GM18951 (cell line): ENCODE measurements at regions not wholly inside any gene's neighbourhood (a gene's known extent, or its start where the extent isn't known, plus 50 kb on each side); places are given as distances from the start of the nearest gene placed in this dataset.
"Not testable (repeated sequence)": the region's sequence is repeated elsewhere in the genome, so short reads cannot be mapped to it uniquely, and the experiment has no call there.

Source experiments
- POLR2A ChIP-seq: IDR thresholded peaks from 4 replicates; pipeline ENCODE4 v1.6.1; 2011; ENCODE audit warnings: mild to moderate bottlenecking; ENCODE audit not compliant: insufficient read length, insufficient read depth; ENCODE audit errors: extremely low read depth
- in situ Hi-C: fragments of 300-500 bp; cut with MboI; formaldehyde crosslinking; loops from one replicate; pipeline ENCODE4 v1.12.0; 2022; ENCODE audit warnings: low sequenced_read_pairs, mixed read lengths, inconsistent platforms; ENCODE audit not compliant: unreplicated experiment

DNA sequence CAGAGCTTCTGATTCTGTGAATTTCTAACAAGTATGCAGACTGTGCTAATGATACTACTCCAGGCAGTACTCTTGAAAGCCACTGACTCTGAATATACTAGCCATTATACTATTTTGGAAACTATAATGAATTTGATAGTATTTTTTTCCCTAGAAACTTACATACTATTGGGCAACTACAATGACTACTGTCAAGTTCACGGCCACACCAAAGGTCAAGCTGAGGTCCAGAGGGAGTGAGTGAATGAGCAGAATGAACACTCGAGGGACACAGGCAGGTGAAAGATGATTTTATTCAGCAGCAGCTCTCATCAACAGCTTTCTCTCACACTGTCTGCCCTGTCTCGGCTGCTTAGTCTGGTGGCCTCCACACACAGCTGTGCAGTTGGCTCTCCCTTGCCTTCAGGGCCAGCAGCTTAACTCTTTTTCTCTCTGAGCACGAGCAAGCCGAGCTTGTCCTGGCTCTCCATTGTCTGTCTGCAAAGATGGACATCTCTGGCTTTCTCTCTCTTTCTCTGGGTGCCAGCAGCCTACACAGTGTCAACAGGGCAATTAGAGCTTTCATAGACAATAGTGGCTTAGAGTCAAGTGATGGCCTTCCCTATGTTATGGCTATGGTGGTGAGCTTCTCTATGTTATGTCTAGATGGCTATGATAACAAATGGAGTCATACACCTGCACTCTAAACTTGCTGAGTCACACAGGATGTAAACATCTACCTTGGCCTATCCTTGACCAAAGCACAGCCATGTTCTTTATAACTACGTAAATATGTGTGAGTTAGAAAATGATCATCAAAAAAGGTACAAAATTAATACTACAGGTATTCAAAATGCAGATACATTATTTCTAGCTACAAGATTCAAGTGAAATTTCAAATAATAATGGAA, 362.4 kb downstream of the CGGBP1 start:
- in situ Hi-C loops, result no loop called here
- no peak for TF ChIP-seq POLR2A

DNA sequence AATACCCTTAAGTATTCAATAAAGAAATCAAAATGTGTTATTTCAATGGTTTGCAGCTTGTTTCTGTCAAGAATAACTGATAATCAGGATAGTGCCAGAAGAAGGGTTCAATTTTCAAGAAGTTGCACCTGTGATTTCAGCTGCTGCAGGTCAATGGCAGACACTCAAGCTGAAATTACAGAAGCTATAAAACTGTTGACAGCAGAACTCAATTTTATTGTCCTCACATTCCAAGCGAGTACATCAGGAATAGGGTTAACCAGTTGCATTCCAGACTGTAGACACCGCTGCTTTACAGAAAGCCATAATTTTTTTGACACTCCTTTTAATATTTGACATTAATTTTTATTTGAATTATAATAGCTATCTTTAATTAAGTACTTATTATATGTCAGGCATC, 364.1 kb downstream of the CGGBP1 start:
- in situ Hi-C loops, result no loop called here
- no peak for TF ChIP-seq POLR2A

DNA sequence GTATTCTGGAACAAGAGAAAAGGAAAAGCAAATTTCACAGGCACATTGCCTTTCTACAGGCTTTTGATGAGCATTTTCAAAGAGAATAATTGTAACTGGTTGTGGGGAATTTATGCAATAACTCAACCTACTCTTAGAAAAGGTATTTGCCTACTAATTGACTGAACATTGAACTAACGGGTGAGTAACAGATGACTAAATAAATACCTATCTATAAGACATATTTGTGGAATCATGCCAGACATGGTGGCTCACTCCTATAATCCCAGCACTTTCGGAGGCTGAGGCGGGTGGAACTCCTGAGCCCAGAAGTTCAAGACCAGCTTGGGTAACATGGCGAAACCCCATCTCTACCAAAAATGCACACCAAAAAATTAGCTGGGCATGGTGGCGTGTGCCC, 367.7 kb downstream of the CGGBP1 start:
- in situ Hi-C loops, result no loop called here
- no peak for TF ChIP-seq POLR2A

DNA sequence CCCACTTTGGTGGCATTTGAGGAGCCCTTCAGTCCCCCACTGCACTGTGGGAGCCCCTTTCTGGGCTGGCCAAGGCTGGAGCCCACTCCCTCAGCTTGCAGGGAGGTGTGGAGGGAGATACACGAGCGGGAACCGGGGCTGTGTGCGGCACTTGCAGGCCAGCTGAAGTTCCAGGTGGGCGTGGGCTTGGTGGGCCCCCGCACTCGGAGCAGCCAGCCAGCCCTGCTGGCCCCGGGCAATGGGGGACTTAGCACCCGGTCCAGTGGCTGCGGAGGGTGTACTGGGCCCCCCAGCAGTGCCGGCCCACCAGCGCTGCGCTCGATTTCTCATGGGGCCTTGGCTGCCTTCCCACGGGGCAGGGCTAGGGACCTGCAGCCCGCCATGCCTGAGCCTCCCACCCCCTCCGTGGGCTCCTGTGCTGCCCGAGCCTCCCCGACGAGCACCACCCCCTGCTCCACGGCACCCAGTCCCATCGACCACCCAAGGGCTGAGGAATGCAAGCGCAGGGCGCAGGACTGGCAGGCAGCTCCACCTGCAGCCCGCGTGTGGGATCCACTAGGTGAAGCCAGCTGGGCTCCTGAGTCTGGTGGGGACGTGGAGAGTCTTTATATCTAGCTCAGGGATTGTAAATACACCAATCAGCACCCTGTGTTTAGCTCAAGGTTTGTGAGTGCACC, 379.7 kb downstream of the CGGBP1 start:
- in situ Hi-C loops, result not testable (repeated sequence)

DNA sequence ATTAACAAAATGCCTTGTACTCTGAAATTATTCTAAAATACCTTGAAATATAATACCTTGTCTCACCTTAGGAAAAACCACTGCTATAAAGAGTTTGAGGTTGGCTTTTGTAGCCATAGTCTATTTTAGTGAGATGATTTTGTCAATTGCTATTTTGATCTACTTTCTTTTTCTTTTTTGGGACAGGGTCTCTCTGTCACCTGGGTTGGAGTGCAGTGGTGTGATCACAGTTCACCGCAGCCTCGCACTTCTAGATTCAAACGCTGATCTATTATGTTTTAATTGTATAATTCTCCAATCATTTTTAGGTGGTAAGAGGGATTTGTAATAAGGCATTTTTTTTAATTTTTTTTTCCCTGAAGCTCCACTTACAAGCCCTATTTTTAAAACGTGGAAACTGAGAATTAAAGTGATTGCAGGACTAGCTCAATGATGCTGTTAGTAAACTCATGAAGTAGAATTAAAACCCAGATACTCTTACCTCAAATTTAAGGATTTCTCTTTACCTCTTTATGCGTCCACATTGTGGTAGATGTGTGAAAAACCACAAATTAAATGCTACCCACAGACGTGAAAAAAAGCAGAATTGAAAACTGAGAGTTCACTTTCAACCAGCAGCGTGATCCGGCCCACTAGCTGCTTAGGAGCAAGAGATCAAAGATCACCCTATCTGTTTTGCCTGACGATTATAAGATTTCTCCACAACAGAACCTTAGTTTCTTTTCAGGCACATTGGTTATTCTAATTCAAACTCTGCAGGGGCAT, 384.2 kb downstream of the CGGBP1 start:
- in situ Hi-C loops, result no loop called here

DNA sequence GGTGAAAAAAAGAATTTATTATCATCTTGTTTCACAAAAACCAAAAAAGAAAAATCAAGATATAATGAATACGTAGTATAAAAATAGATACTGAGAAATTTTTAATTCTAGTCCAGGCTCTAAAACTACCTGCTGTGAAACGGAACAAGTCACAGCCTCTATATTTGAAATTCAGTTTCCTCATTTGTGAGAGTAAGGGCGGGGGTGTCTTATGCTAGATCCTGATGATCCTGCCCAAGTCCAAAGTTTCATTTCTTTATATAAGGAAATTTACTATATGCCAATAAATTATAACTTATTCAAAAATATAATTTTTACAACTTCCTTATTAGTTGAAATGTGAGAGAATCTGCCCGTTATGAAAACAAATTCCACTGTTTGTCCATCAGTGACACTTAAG, 385.7 kb downstream of the CGGBP1 start:
- TF ChIP-seq POLR2A, result no peak
- in situ Hi-C loops, result no loop called here

More for the DNA sequence above, 384.2 kb downstream of the CGGBP1 start:
- no peak for TF ChIP-seq POLR2A

DNA sequence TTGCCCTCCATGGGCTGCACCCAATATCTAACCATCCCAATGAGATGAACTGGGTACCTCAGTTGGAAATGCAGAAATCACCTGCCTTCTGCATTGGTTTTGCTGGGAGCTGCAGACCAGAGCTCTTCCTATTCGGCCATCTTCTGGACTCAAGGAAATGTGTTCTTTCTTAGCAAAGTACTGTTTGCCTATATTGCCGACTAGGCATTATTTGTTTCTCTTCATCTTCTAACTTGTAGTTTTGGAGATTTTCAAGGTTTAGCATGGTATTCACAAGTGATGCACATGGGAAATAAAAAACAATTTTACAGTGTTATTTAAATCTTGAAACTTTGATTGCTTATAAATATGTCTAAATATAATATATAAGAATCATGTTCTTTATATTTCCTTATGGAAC, 377.8 kb upstream of the POU1F1 start:
- in situ Hi-C loops, result no loop called here
- no peak for TF ChIP-seq POLR2A

DNA sequence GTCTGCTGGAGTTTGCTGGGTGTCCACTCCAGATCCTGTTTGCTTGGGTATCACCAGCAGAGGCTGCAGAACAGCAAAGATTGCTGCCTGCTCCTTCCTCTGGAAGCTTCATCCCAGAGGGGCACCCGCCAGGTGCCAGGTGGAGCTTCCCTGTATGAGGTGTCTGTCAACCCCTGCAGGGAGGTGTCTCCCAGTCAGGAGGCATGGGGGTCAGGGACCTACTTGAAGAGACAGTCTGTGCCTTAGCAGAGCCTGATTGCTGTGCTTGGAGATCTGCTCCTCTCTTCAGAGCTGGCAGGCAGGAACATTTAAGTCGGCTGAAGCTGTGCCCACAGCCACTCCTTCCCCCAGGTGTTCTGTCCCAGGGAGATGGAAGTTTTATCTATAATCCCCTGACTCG, 376.8 kb upstream of the POU1F1 start:
- in situ Hi-C loops, result not testable (repeated sequence)

DNA sequence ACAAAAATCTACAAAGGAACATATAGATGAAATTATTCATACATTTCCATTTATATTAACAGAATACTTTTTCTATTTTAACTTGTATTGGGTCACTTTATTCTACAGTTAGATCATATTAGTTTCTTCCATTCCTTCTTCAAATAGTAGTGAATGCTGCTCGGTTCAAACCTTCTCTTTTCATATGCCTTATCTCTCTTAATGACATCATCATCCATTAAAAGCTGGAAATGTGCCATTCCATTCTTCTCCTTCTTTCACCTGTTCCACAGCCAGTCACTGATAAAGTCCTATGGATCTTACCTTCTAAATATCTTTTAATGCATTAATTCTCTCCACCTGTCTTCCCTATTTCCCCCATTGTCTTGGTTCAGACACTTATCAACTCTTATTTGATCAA, 358.0 kb upstream of the POU1F1 start:
- in situ Hi-C loops, result no loop called here
- TF ChIP-seq POLR2A, result no peak

DNA sequence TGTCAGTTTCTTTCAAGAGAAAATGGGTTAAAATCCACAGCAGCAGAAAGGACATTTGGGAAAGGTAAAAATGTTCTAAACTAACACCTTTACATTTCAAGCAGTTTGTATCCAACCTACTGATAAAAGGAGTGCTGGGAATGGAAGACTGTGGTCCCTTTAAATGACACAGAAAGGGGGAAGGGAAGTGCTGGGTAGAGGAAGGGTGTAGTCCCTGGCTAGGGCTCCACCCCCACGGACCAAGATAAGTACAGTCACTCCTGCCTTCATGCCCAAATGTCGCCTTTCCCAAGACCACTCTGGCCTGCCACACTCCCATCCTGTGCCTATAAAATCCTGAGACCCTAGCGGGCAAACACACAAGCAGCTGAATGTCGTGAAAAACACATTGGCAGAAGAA, 350.9 kb upstream of the POU1F1 start:
- in situ Hi-C loops, result no loop called here
- TF ChIP-seq POLR2A, result no peak

DNA sequence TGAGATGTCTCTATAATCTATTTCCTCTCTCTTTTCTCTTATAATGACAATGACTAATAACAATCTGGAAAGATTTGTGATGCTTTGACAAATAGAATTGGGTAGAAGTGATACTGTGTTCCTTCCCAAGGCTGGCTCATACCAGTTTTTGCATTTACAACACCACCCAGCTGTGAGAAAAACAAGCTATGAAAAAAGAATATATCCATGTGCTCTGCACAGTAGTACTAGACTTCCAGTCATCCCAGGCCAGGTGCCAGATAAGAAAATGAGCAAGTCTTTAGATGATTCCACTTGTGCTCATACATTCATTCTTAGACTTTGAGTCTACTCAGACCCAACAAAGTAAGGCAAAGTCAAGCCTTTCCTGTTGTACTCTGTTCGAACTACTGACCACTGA, 350.2 kb upstream of the POU1F1 start:
- no peak for TF ChIP-seq POLR2A
- in situ Hi-C loops, result no loop called here

DNA sequence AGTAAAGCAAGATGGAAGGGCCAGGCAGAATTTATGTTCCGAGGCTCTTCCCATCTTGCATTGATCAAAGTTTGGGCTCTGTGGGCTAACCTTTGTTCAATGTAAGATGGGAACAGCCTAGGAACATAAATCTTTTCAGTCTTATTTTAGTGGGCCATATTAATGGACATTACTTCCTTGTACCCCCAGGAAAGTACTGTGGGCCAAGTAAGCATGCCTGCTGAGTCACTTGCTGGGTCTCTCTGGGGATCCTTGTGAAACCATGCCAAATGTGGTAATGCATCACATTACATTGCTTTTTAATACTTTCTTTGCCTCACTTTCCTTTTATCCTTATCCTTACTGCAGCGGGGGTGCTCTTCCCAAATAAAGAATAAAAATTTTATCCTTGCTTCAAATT, 349.5 kb upstream of the POU1F1 start:
- in situ Hi-C loops, result no loop called here
- TF ChIP-seq POLR2A, result no peak

DNA sequence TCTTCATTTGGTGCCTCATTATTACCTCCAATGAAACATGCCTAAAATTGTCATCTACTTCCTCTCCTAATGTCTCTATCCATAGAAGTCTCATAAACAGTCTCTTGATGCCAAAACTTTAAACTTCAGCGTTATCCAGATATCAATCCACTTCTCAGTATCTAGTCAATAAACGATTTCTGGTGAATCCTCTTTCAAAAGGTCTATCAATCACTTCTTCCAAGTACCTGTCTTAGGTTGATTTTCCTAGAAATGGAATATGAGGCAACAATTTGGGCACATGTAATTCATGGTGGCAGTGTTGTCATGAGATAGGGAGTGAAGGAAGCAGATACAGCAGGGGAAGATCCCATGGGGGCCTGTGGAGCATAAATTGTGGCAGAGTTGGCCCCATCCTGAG, 348.5 kb upstream of the POU1F1 start:
- in situ Hi-C loops, result no loop called here
- TF ChIP-seq POLR2A, result no peak

DNA sequence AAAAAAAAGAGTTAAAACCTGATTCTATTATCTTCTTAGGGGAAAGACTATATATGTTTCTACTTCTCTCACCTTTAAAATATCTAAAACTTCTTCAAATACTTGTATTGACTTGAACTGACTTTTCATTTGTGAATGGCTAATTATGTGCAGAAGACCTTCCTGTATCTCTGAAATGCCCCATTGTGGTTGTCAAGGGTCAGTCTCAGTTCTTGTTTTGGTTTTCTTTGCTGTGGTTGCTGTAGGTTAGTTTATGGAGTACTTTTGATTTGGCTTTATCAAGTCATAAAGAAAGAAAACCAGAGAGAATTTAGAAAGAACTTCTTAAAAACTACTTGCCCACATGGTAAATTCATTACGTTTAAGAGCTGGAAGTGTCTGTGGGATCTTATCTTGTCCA, 345.3 kb upstream of the POU1F1 start:
- TF ChIP-seq POLR2A, result no peak
- in situ Hi-C loops, result no loop called here

DNA sequence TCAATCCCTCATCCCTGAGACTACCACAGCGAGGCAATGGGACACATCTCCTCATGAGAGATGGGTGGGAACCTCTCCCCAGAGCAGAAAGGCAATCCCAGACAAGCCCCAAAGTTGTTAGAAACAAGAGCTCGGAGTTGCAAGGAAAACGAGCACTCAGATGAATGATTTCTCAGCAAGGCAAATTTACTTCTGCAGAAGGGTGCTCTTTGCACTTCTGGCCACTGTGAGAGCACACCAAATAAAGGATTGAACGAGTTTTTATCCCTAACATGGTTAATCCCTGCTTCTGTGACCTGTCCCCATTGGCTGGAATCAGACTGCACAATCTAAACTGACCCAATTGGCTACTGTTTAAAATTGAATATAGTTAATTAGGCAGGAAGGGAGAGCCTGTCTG, 339.1 kb upstream of the POU1F1 start:
- in situ Hi-C loops, result no loop called here
- no peak for TF ChIP-seq POLR2A
